GM12872 (cell line): ENCODE measurements at regions not wholly inside any gene's neighbourhood (a gene's known extent, or its start where the extent isn't known, plus 50 kb on each side); places are given as distances from the start of the nearest gene placed in this dataset.

ENCODE experiments used
- TF ChIP-seq, protein P1 (sequence below): IDR thresholded peaks from 3 replicates; pipeline ENCODE4 v1.5.1; 2011; ENCODE audit warnings: low read depth, mild to moderate bottlenecking, low read length, moderate library complexity; ENCODE audit not compliant: insufficient read depth

DNA sequence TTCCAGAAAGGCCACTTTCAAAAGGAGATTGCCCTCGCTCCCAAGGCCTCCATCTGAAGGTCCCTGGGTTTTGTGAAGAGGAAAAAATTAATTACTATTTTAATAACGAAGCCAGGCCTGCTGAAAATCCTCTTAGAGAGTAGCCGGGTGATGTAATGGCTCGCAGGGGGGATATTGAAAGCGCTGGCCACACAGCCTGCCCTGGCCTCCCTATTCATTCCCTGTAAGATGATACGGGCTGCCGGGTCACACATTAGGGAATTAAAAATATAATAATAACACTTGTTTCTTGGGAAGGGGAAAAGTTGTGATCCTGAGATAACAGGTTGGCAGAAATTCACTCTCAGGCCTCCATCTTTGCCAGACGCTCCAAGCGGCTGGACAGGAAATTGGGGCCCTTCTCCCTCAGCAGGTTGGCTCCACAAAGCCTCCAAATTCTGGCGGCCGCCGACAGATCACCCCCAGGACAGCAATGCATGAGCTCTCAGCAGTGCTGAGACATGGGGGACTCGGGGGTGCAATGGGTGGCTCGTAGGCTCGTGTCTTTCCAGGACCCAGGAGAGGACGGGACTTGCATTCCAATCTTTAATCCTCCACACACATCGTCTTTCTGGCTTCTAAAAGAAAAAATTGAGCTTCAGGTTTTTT lies 299.9 kb upstream of the SALL3 start:
- TF ChIP-seq, protein P1, sequence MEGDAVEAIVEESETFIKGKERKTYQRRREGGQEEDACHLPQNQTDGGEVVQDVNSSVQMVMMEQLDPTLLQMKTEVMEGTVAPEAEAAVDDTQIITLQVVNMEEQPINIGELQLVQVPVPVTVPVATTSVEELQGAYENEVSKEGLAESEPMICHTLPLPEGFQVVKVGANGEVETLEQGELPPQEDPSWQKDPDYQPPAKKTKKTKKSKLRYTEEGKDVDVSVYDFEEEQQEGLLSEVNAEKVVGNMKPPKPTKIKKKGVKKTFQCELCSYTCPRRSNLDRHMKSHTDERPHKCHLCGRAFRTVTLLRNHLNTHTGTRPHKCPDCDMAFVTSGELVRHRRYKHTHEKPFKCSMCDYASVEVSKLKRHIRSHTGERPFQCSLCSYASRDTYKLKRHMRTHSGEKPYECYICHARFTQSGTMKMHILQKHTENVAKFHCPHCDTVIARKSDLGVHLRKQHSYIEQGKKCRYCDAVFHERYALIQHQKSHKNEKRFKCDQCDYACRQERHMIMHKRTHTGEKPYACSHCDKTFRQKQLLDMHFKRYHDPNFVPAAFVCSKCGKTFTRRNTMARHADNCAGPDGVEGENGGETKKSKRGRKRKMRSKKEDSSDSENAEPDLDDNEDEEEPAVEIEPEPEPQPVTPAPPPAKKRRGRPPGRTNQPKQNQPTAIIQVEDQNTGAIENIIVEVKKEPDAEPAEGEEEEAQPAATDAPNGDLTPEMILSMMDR: no peak

DNA sequence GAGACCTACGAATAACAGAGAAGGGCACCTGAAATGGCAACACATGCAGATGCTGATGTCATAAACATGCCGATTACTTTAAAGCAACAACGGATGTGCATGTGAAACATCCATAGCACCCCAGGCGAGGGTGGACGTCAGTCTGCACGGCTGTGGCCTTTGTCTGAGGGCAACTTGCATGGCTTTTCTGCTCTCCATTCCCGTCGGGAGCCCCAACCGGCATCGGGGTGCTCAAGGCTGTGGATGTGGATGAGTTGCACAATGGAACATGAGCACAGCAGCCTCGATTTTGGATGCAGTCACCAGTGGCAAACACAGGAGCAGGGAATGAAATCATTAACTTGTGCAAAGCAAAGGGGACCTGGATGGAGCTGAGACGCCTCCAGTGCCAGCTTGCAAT lies 298.2 kb upstream of the SALL3 start:
- TF ChIP-seq, protein P1: no peak

DNA sequence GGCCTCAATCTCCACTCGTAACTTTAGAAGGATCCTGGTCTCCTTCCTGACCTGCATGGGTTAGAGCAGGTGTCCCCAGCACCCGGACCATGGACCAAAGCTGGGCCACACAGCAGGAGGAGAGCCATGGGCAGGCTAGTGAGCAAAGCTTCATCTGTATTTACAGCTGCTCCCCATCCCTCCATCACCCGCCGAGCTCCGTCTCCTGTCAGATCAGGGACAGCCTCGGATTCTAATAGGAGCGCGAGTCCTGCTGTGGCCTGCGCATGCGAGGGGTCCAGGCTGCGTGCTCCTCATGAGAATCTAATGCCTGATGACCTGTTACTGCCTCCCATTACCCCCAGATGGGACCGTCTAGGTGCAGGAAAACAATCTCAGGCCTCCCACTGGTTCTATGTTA lies 297.7 kb upstream of the SALL3 start:
- TF ChIP-seq, protein P1: no peak

DNA sequence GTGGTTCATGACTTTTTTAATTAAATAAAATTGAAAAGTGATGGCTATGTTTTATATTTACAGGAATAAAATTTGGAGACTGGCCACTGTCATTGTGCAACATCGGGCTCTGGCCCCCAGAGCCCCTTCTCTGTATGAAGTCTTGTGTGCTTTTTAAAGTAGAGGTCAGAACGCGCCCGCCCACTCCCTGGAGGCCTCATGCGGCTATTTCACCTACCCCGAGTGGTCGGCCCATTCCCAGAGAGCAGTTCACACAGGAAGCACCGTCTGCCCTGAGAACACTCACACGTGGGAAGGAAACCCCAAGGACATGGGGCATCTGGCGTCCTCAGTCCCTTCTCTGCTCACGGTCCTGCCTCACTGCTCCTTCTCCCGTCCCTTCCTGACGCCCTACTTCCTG lies 296.9 kb upstream of the SALL3 start:
- TF ChIP-seq, protein P1: no peak

DNA sequence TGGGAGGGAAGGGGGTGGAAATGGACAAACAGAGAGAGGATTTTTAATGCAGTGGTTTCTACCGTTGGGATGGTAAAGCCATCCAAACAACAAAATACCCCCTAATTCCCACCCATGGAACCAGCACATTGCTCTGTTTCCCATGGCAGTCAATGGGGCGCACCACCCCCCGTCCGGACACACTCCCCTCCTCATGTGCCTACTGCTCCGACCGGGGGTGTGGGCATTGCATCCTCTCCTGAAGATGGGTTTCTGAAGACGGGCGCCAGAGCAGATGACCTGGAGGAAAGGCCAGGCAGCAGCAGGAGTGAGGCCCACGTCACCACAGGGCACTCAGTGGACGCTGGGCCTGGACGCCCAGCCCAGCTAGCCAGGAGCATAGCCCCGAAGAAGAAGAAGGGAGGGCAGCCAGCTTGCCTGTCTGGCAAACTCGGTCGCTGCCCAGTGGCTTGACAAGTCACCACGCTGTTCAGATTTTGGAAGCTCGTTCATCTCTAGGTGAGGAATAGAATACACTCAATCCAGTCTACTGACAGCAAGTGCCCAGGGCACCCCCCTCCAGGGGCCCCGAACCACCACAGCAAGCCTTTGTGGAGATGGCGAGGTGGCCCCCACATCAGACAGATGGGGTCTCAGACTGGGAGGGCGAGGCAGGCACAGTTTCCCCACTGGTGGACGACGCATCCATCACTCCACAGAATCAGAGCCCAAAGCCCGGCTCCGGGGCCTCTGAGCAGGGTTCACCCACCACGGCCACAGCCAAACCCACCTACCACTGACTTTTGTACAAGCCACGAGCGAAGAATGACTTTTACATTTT lies 296.2 kb upstream of the SALL3 start:
- TF ChIP-seq, protein P1: no peak

DNA sequence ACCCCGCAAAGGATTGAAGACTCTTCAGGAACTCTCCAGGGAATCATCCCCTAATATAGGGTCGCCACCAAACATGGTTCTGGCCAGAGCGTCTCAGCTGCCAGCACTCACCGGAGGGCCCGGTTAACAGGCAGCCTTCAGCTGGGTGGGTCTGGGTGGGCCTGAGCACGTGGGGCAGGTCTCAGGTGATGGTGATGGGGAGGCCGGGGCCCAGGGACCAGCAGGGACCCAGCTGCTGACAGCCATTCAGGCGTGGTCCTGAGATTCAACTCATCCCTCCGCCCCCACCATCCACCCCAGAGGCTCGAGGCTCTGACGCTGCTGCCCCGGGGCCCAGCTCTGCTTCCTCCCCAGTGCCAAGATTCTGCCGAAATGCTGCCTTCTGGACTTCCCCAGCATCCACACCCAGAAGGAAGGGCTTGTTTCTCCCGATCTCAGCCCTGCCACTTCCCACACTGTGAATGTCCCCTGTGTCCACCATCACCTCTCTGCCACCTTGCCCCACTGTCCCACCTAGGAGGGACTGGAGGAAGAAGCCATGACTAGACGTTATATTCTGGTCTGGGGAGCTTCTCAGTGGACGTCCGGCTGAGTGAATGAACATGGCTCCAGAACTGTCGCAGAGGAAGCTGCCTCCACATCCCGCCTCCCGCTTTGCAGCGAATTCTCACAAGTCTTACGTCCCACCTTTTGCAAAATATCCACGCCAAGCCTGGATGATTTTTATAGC lies 294.2 kb upstream of the SALL3 start:
- TF ChIP-seq, protein P1: no peak

DNA sequence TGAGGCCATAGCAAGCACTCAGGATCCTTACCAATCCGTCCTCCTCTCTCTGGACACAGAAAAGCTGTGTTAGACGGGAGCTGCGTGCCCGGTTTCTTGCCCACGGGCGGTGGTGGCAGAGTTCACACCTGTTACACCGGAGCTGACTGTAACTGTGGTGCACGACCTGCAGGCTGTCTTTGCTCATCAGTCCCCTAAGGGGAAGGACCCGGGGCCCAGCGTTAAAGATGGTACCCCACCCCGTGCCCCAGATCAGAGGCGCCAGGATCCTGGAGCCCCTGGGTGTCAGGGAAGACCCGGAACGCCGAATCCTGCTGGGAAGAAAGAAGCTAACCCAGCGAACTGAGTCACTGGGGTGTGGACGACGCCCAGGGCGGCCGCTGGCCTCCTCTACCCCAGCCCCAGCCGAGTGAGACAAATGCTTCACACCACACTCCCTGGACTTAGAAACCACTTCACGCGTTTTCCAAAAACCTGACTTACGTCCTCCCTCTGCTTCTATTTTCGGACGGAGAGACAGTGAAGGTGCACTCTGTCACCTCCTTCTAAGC lies 293.6 kb upstream of the SALL3 start:
- TF ChIP-seq, protein P1: no peak
